ENCODE measurements at regions not wholly inside any gene's neighbourhood (a gene's known extent, or its start where the extent isn't known, plus 50 kb on each side); places are given as distances from the start of the nearest gene placed in this dataset.
"Not testable (repeated sequence)": the region's sequence is repeated elsewhere in the genome, so short reads cannot be mapped to it uniquely, and the experiment has no call there.

- no peak for DNase-seq (ENCODE audit: extremely low read depth in 1 of 11, low read depth in 9 of 11, low spot score in 4 of 11)
Observed at GRCh38 chr12:70068743-70069142, 174.5 kb upstream of the CNOT2 start.

- DNase-seq (ENCODE audit: extremely low read depth in 1 of 11, low read depth in 9 of 11, low spot score in 4 of 11) = no peak
Observed at GRCh38 chr12:70069221-70070105, 173.8 kb upstream of the CNOT2 start.

DNA sequence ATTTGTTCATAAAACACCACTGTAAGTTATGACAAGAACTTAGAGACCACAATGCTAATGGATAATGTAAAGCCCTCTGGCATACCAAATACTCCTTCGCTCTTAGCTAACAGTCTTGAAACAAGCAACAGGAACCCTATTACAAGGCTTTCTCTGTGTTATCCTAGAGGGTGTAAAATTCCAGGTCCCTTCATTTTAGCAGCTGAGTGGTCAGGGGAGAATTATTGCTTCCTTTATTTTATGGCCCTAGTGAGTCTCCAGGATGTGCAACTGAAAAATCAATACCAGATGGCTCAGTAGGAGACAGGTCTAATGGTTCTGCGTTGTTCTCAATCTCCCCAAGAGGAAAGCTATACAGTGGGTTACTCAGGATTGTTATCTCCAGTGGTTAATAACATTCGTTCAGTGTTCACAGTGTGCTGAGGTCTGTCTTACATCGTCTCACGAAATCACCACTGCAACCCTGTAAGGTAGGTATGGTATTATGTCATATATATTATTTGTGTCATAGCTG, 172.7 kb upstream of the CNOT2 start:
- peak in 2 of 11 donors; percentile 6 to 11 for DNase-seq (ENCODE audit: extremely low read depth in 1 of 11, low read depth in 9 of 11, low spot score in 4 of 11)

DNA sequence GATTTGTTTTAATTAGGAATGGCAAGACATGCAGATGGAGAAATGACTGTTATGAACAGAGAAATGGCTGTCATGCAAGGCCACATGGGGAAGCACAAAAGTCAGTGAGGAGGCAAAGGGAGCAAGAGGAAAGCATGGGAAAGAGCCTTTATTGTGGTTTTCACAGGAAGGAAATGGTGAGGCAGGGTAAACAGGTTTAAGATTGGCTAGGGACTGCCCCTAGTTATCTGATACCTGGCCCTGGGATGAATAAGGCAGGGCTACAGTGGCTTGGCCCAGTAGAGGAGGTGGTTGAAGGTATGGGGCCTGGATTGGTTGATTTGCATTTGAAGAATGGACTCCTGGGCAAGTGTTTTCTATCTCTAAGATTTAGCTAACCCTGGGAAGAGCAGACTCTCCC, 168.7 kb upstream of the CNOT2 start:
- no peak for DNase-seq (ENCODE audit: extremely low read depth in 1 of 11, low read depth in 9 of 11, low spot score in 4 of 11)

DNA sequence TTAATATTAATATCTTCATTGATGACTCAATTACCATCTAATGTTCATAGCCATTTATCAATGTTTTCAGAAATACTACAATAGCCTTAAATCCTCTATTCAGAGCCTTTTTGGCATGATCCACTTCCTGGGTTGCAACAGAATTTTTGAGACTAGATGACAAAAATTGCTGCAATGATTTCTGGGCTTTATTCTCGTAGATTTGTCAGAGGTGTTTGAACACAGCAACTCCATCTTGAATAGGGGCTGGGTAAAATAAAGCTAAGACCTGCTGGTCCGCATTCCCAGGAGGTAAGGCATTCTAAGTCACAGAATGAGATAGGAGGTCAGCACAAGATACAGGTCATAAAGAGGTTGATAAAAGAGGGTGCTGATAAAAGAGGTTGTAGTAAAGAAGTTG, 165.8 kb upstream of the CNOT2 start:
- no peak for DNase-seq (ENCODE audit: extremely low read depth in 1 of 11, low read depth in 9 of 11, low spot score in 4 of 11)

GRCh38 chr12:70078161-70078560, 165.1 kb upstream of the CNOT2 start:
- no peak for DNase-seq (ENCODE audit: extremely low read depth in 1 of 11, low read depth in 9 of 11, low spot score in 4 of 11)

DNA sequence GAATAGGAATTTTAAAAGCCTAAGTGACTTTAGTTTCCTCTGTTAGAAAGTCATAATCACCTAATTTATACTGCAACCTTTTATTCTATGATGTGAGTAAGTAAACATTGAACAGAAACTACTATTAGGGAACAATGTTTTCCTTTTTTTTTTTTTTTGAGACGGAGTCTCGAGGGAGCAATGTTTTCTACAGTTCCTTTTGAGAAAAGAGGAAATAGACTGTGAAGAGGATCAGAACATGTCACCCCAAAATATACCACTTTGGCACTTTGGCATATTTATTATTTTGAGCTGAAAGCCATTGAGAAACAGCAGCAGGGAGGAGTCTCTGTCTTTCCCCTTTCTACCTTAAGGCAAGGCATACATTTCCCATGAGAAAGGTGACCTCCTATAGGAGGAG, 162.7 kb upstream of the CNOT2 start:
- DNase-seq (ENCODE audit: extremely low read depth in 1 of 11, low read depth in 9 of 11, low spot score in 4 of 11) = no peak

DNA sequence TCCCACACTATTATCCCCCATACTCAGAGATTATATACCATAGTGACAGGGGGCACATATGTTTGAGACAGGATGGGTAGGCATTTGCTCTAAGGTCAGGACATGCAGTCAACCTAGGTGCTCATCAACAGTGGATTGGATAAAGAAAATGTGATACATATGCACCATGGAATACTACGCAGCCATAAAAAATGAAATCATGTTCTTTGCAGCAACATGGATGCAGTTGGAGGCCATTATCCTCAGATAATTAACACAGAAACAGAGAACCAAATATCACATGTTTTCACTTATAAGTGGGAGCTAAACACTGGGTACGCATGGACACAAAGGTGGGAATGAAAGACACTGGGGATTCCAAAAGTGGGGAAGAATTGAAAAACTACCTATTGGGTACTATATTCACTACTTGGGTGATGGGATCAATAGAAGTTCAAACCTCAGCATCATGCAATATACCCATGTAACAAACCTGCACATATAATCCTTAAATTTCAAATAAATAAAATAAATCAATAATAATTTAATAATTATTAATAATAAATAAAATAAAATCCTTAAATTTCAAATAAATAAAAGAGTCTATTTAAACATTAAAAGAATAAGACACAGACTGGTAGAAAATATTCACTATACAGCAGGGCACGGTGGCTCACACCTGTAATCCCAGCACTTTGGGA, 160.1 kb upstream of the CNOT2 start:
- no peak for DNase-seq (ENCODE audit: extremely low read depth in 1 of 11, low read depth in 9 of 11, low spot score in 4 of 11)

DNA sequence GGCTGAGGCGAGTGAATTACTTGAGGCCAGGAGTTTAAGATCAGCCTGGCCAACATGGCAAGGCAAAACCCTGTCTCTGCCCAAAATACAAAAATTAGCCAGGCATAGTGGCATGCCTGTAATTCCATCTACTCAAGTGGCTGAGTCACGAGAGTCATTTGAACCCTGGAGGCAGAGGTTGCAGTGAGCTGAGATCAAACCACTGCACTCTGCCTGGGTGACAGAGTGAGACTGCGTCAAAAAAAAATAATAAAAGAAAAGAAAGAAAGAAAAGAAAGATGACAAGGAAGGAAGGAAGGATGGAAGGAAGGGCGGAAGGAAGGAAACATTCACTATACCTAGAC, 159.6 kb upstream of the CNOT2 start:
- DNase-seq (ENCODE audit: extremely low read depth in 1 of 11, low read depth in 9 of 11, low spot score in 4 of 11) = no peak

- DNase-seq (ENCODE audit: extremely low read depth in 1 of 11, low read depth in 9 of 11, low spot score in 4 of 11) = not testable (repeated sequence)
Observed at GRCh38 chr12:70086372-70086771, 156.9 kb upstream of the CNOT2 start.

GRCh38 chr12:70091021-70091521, 152.2 kb upstream of the CNOT2 start:
- no peak for DNase-seq (ENCODE audit: extremely low read depth in 1 of 11, low read depth in 9 of 11, low spot score in 4 of 11)

GRCh38 chr12:70094467-70094866, 148.8 kb upstream of the CNOT2 start:
- no peak for DNase-seq (ENCODE audit: extremely low read depth in 1 of 11, low read depth in 9 of 11, low spot score in 4 of 11)

- no peak for DNase-seq (ENCODE audit: extremely low read depth in 1 of 11, low read depth in 9 of 11, low spot score in 4 of 11)
Observed at GRCh38 chr12:70096759-70097410, 146.3 kb upstream of the CNOT2 start.

DNA sequence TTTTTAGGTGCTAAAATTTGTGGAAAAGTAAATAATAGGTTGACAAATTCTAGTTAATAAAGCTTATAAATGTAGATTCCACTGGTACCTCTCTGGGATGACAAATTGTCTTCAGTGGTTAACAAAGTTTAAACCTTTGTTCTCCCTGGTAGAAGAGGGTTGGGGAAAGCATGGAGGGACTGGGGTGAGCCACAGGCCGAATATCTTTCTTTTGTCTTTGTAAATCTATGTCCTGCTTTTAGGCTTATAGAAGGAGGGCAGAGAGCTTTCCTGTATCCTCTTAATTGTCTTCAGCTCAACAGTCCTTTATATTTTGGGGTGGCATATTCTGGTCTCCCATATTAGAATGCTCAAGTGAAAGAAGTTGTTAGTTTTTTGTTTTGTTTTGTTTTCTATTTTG, 142.2 kb upstream of the CNOT2 start:
- DNase-seq (ENCODE audit: extremely low read depth in 1 of 11, low read depth in 9 of 11, low spot score in 4 of 11) = no peak

DNA sequence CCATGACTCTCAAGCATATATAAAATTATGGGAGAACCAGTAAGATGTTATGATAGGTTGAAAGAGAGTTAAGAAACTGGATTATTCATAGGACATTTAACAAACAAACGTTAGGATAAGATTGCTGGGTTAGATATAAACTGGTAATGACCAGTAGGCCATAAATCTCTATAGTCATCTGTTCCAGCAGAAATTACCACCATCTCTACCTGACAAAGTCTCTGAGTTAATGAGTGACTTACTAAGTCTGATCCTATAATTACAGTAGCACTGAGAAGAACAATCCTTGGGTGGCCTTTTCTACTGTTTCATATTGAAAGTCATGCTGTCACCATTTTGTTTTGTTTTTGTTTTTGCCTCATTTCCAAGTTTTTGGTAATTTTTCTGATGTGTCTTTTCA, 136.9 kb upstream of the CNOT2 start:
- peak in 2 of 11 donors; percentile 5 to 9 for DNase-seq (ENCODE audit: extremely low read depth in 1 of 11, low read depth in 9 of 11, low spot score in 4 of 11)

DNA sequence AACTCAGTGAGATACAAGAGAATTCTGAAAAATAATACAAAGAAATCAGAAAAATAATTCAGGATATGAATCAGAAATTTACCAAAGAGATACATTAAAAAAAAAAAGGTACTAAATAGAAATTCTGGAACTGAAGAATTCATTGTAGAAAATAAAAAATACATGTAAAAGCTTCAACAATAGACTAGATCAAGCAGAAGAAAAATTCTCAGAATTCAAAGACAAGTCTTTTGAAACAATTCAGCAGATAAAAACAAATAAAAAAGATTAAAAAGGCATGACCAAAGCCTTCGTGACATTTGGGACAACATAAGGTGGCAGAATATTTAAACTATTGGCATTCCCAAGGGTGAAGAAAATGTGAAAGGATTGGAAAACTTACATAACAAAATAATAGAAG, 133.1 kb upstream of the CNOT2 start:
- DNase-seq (ENCODE audit: extremely low read depth in 1 of 11, low read depth in 9 of 11, low spot score in 4 of 11) = no peak

DNA sequence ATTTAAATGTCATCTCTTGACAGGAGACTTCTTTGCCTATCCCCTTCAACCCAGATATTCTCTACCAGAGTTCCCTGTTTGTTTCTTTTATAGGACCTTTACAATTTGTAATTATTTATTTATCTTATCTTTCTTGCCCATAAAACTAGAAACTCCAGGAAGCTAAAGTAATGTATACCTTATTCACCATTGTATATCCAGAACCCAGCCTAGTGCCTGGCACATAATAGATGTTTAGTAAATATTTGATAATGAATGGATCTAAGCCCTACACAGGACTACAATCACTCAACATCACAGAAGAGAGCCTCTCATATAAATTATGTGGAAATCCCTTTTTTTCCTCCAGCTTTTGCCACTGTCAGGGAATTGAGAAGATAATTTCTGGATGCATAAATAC, 125.6 kb upstream of the CNOT2 start:
- DNase-seq (ENCODE audit: extremely low read depth in 1 of 11, low read depth in 9 of 11, low spot score in 4 of 11) = no peak

GRCh38 chr12:70120970-70121369, 122.3 kb upstream of the CNOT2 start:
- DNase-seq (ENCODE audit: extremely low read depth in 1 of 11, low read depth in 9 of 11, low spot score in 4 of 11) = no peak

DNA sequence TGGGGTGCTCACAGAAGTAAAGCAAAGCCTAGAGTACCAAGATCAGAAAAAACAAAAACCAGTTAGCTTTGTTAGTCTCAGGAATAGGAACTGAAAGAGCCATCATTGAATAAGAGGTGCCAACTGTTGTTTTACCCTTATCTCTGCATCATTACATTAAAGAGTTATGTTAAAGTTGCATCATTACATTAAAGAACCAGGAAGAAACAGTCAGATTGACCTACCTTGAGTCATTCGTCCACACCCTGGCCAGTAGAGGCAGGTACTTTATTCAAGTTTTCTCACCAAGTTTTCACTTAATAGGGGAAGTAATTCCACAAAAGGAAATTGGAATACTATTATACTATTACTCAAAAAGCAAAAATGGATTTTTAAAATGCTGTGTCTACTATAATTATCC, 121.7 kb upstream of the CNOT2 start:
- DNase-seq (ENCODE audit: extremely low read depth in 1 of 11, low read depth in 9 of 11, low spot score in 4 of 11) = no peak

DNA sequence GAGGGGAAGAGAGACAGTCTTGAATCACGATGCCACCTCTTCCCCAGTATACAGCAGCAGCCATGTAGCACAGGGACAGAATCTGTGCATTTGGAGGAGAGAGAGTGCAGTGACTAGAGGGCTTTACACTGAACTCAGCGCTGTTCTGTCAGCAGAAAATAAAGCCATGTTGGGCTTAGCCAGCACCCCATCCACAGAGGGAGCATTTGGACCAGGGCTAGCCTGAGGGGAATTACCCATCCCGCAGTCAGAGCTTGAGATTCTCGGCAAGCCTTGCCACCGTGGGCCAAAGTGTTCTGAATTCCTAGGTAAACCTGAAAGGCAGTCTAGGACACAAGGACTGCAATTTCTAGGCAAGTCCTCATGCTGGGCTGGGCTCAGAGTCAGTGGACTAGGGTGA, 120.4 kb upstream of the CNOT2 start:
- no peak for DNase-seq (ENCODE audit: extremely low read depth in 1 of 11, low read depth in 9 of 11, low spot score in 4 of 11)

All from renal cortex interstitium (tissue), 11 donors.